ENCODE measurements at regions not wholly inside any gene's neighbourhood (a gene's known extent, or its start where the extent isn't known, plus 50 kb on each side); places are given as distances from the start of the nearest gene placed in this dataset.

DNA sequence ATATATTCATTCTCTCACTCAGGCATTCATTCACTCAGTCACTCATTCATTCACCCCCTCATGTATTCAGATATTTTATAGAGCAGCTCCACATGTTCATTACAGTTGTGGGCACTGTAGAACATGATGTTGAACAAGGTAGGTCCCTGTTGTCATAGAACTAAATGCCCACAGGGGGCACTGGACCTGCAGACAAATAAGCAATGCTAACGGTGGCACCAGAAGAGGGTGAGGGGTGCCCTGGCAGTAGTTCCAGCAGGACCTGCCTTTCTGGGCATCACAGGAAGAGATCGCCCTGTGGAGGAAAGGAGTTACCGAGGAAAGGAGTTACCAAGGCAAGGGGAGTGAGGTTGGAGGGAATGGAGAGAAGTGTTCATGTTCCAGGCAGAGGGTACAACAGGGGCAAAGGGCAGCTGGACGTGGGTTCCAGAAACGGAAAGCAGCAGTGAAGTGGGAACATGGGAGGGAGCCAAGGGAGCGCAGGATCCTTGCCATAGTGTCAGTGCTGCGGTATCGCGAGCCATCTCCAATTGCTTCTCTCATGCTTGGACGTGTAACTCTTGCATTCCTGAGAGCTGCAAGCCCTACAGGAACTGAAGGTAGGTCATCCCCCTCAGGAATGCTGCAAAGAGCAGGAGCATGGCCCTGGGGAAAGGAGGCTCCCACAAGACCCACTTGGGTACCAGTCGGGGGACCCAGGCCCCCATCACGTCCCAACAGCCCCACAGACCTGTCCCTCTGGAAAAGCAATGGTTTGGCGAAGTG lies 128.2 kb downstream of the EDN3 start:
- 69 to 82% (median 73%) methylated on average over 13 of the region's 13 CpGs for WGBS, 3 donors
- Histone ChIP-seq H3K27ac (no peak overlapping the region), H3K36me3 (no peaks in the 10 kb centered on the region), H3K4me3 (no peak overlapping the region), H3K4me1 (ENCODE audit: insufficient read depth) (no peaks in the 10 kb centered on the region), H3K27me3 (no peaks in the 10 kb centered on the region), H3K9me3 (no peaks in the 10 kb centered on the region)
- DNase-seq: no peak
- TF ChIP-seq EP300 (IDR thresholded peaks at IDR 0.05) (no peak), POLR2A (IDR thresholded peaks at IDR 0.05) (no peak)
- TF ChIP-seq, protein P1, sequence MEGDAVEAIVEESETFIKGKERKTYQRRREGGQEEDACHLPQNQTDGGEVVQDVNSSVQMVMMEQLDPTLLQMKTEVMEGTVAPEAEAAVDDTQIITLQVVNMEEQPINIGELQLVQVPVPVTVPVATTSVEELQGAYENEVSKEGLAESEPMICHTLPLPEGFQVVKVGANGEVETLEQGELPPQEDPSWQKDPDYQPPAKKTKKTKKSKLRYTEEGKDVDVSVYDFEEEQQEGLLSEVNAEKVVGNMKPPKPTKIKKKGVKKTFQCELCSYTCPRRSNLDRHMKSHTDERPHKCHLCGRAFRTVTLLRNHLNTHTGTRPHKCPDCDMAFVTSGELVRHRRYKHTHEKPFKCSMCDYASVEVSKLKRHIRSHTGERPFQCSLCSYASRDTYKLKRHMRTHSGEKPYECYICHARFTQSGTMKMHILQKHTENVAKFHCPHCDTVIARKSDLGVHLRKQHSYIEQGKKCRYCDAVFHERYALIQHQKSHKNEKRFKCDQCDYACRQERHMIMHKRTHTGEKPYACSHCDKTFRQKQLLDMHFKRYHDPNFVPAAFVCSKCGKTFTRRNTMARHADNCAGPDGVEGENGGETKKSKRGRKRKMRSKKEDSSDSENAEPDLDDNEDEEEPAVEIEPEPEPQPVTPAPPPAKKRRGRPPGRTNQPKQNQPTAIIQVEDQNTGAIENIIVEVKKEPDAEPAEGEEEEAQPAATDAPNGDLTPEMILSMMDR (IDR thresholded peaks at IDR 0.05): no peak
- intact Hi-C loops (cut with DNase I): no loop called here

DNA sequence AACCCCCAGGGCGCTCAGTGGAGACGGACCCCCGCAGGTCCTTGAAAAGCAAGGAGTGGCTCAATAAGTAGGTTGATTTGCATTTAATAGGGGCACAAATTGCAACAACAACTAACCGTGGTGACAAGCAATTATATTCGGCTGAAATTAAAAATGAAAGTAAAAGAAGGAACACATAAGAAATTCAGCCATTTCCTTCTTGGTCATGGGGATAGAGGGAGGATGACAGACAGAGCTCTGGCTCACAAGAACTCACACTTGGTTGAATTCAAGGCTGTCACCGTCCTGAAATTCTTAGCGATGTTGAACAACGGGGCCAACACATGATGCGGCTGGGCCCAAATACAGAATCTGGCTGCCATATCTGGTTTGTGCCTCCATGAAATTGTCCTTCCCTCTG lies 129.0 kb downstream of the EDN3 start:
- Histone ChIP-seq H3K36me3 (no peaks in the 10 kb centered on the region), H3K9me3 (no peaks in the 10 kb centered on the region), H3K27ac (no peak overlapping the region), H3K27me3 (no peaks in the 10 kb centered on the region), H3K4me1 (ENCODE audit: insufficient read depth) (no peaks in the 10 kb centered on the region), H3K4me3 (no peak overlapping the region)
- 65 to 76% (median 68%) methylated on average over 9 of the region's 9 CpGs for WGBS, 3 donors
- no peak for TF ChIP-seq POLR2A (IDR thresholded peaks at IDR 0.05)
- no peak for TF ChIP-seq EP300 (IDR thresholded peaks at IDR 0.05)
- TF ChIP-seq, protein P1 (IDR thresholded peaks at IDR 0.05): no peak
- DNase-seq: no peak
- intact Hi-C loops (cut with DNase I): no loop called here

DNA sequence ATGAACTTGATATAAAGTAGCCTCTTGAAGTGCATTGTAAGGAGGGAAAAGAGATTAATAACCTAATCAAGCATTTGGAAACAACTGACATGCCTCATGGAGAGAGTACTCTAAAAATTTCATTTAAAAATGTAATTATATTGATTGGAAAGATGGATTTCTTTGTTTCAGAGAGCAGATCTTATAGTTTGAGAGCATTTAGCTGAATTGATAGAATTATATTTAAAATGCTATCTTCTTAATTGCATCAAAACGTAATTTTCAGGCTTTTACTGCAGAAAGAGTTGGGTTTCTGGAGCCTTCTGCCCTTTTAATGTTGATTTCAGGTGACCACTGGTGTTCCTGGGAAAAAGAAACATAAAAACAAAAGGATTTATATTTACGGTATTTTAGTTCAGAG lies 130.6 kb downstream of the EDN3 start:
- WGBS, 3 donors: 30 to 39% (median 33%) methylated on average over 2 of the region's 2 CpGs
- H3K4me3 ChIP-seq: no peak overlapping the region
- no peaks in the 10 kb centered on the region for H3K36me3 ChIP-seq
- TF ChIP-seq POLR2A (IDR thresholded peaks at IDR 0.05) (no peak), EP300 (IDR thresholded peaks at IDR 0.05) (no peak)
- TF ChIP-seq, protein P1 (IDR thresholded peaks at IDR 0.05): no peak
- H3K27ac ChIP-seq: no peak overlapping the region
- no peaks in the 10 kb centered on the region for H3K27me3 ChIP-seq
- no peak for DNase-seq
- H3K9me3 ChIP-seq: no peaks in the 10 kb centered on the region
- intact Hi-C loops (cut with DNase I): no loop called here
- no peaks in the 10 kb centered on the region for H3K4me1 ChIP-seq (ENCODE audit: insufficient read depth)

DNA sequence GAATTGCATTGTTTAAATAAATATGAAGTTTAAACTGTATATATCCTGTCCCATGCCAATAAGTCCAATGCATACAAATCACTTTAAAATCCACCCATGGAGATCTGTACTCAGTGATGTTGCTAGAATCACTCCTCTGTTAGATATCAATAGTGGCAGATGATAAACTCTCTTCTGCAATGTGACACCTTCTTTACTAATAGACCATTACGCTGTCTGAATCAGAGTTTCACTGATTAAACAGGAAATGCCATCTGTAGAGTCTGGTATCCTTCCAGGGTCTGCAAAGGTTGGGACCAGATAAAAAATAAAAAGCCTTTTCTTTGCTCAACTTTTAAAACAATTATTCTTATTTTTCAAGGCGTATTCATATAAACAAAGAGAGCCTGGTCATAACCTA lies 134.5 kb downstream of the EDN3 start:
- Histone ChIP-seq H3K27ac (no peak overlapping the region), H3K27me3 (no peaks in the 10 kb centered on the region), H3K9me3 (no peaks in the 10 kb centered on the region), H3K36me3 (no peaks in the 10 kb centered on the region), H3K4me1 (ENCODE audit: insufficient read depth) (no peaks in the 10 kb centered on the region), H3K4me3 (no peak overlapping the region)
- intact Hi-C loops (cut with DNase I): no loop called here
- TF ChIP-seq, protein P1 (IDR thresholded peaks at IDR 0.05): no peak
- TF ChIP-seq EP300 (IDR thresholded peaks at IDR 0.05): no peak
- TF ChIP-seq POLR2A (IDR thresholded peaks at IDR 0.05): no peak
- WGBS, 3 donors: 10 to 29% (median 13%) methylated on average over 2 of the region's 2 CpGs
- DNase-seq: no peak
